Neural progenitor cell (in vitro differentiated cells): ENCODE measurements at regions not wholly inside any gene's neighbourhood (a gene's known extent, or its start where the extent isn't known, plus 50 kb on each side); places are given as distances from the start of the nearest gene placed in this dataset.

Source experiments
- CTCF ChIP-seq: fragments of 200-600 bp; sonication (generic); IDR thresholded peaks from 2 replicates; pipeline ENCODE4 v1.5.1; 2017; ENCODE audit warnings: antibody characterized with exemption, mild to moderate bottlenecking
- EZH2 ChIP-seq: fragments of 200-600 bp; sonication (generic); IDR thresholded peaks from 2 replicates; pipeline ENCODE4 v1.6.1; 2017; ENCODE audit warnings: antibody characterized with exemption, mild to moderate bottlenecking, moderate library complexity
- EZH2phosphoT487 ChIP-seq: fragments of 200-600 bp; sonication (generic); IDR thresholded peaks from 2 replicates; pipeline ENCODE4 v1.6.1; 2017; ENCODE audit warnings: antibody characterized with exemption

- TF ChIP-seq CTCF (no peak), EZH2 (no peak), EZH2phosphoT487 (no peak)
Measured at GRCh38 chr7:76121044-76121443, 73.1 kb downstream of the MDH2 start.
